Tibial artery (tissue), 4 donors: ENCODE measurements at regions not wholly inside any gene's neighbourhood (a gene's known extent, or its start where the extent isn't known, plus 50 kb on each side); places are given as distances from the start of the nearest gene placed in this dataset.
"Not testable (repeated sequence)": the region's sequence is repeated elsewhere in the genome, so short reads cannot be mapped to it uniquely, and the experiment has no call there.

ENCODE experiments used
- DNase-seq, 2 donors: peaks; one replicate each; pipeline ENCODE4 v3.0.0-alpha.2; 2019
- H3K27ac ChIP-seq, 2 donors: fragments of 200-600 bp; sonication (generic) in 1 of 2; 1 replicate in 1 of 2; 2 replicates in 1 of 2; pipeline ENCODE4 v1.5.1; 2018 to 2019; ENCODE audit warnings: mild to moderate bottlenecking in 1 of 2
- H3K27me3 ChIP-seq, 2 donors: fragments of 200-600 bp; sonication (generic) in 1 of 2; one replicate each; pipeline versions ENCODE4 v1.5.1 to v1.6.0; 2016 to 2019
- H3K36me3 ChIP-seq, 3 donors: fragments of 200-600 bp; sonication (generic) in 2 of 3; one replicate each; pipeline ENCODE4 v1.5.1; 2016 to 2019; ENCODE audit warnings: mild to moderate bottlenecking in 2 of 3
- H3K4me1 ChIP-seq, 4 donors: fragments of 200-600 bp; sonication (generic) in 2 of 4; 1 replicate in 3 of 4; 2 replicates in 1 of 4; pipeline ENCODE4 v1.5.1; 2016 to 2019
- H3K4me3 ChIP-seq, 2 donors: fragments of 200-600 bp; sonication (generic) in 1 of 2; 1 replicate in 1 of 2; 2 replicates in 1 of 2; pipeline ENCODE4 v1.5.1; 2018 to 2019; ENCODE audit warnings: mild to moderate bottlenecking in 2 of 2
- H3K9me3 ChIP-seq, 3 donors: fragments of 200-600 bp; sonication (generic) in 1 of 3; one replicate each; pipeline ENCODE4 v1.5.1; 2016 to 2019
- CTCF ChIP-seq, 2 experiments: fragments of 200-600 bp in 1 of 2; fragments of 450-650 bp in 1 of 2; IDR thresholded peaks; one replicate each; pipeline ENCODE4 v1.5.1; 2017 to 2019; ENCODE audit warnings: antibody characterized with exemption in 2 of 2, mild to moderate bottlenecking in 1 of 2, moderate library complexity in 1 of 2
- intact Hi-C: fragments of 100-400 bp; cut with DNase I; formaldehyde crosslinking; loops from one replicate; pipeline ENCODE4 v1.15.0; 2023; ENCODE audit warnings: low total_unique reads

- H3K9me3 ChIP-seq: no peaks in the 10 kb centered on the region
- DNase-seq: no peak
- H3K27ac ChIP-seq: no peak overlapping the region
- no peaks in the 10 kb centered on the region for H3K4me1 ChIP-seq
- no peaks in the 10 kb centered on the region for H3K27me3 ChIP-seq
- intact Hi-C loops: no loop called here
- no peak overlapping the region for H3K4me3 ChIP-seq
- no peaks in the 10 kb centered on the region for H3K36me3 ChIP-seq
- no peak for TF ChIP-seq CTCF (IDR thresholded peaks at IDR 0.05)
These were observed 273.8 kb upstream of the SLC14A2 start for GRCh38 chr18:45341454-45341853.

- intact Hi-C loops: no loop called here
- no peaks in the 10 kb centered on the region for H3K9me3 ChIP-seq
- no peaks in the 10 kb centered on the region for H3K36me3 ChIP-seq
- no peak overlapping the region for H3K4me3 ChIP-seq
- no peak for DNase-seq
- H3K4me1 ChIP-seq: no peaks in the 10 kb centered on the region
- TF ChIP-seq CTCF (IDR thresholded peaks at IDR 0.05): no peak
- no peak overlapping the region for H3K27ac ChIP-seq
- no peaks in the 10 kb centered on the region for H3K27me3 ChIP-seq
These were observed 273.1 kb upstream of the SLC14A2 start for GRCh38 chr18:45342166-45342565.

- no peak for DNase-seq
- no peaks in the 10 kb centered on the region for H3K27me3 ChIP-seq
- no peak overlapping the region for H3K27ac ChIP-seq
- TF ChIP-seq CTCF (IDR thresholded peaks at IDR 0.05): no peak
- H3K4me3 ChIP-seq: no peak overlapping the region
- intact Hi-C loops: no loop called here
- no peaks in the 10 kb centered on the region for H3K4me1 ChIP-seq
- no peaks in the 10 kb centered on the region for H3K36me3 ChIP-seq
- H3K9me3 ChIP-seq: no peaks in the 10 kb centered on the region
These were observed 272.6 kb upstream of the SLC14A2 start for GRCh38 chr18:45342653-45343052.

- intact Hi-C loops: no loop called here
- no peaks in the 10 kb centered on the region for H3K4me1 ChIP-seq
- no peaks in the 10 kb centered on the region for H3K36me3 ChIP-seq
- H3K9me3 ChIP-seq: no peaks in the 10 kb centered on the region
- H3K27ac ChIP-seq: no peak overlapping the region
- TF ChIP-seq CTCF (IDR thresholded peaks at IDR 0.05): no peak
- no peak overlapping the region for H3K4me3 ChIP-seq
- H3K27me3 ChIP-seq: no peaks in the 10 kb centered on the region
- no peak for DNase-seq
These were observed 271.9 kb upstream of the SLC14A2 start for GRCh38 chr18:45343365-45343764.

GRCh38 chr18:45344680-45345079 is 270.6 kb upstream of the SLC14A2 start:
- DNase-seq, intact Hi-C loops, H3K27me3 ChIP-seq, H3K4me3 ChIP-seq, H3K27ac ChIP-seq, H3K9me3 ChIP-seq, H3K36me3 ChIP-seq, H3K4me1 ChIP-seq: not testable (repeated sequence)

GRCh38 chr18:45349019-45349418 is 266.3 kb upstream of the SLC14A2 start:
- Histone ChIP-seq H3K9me3 (no peaks in the 10 kb centered on the region), H3K27ac (no peak overlapping the region), H3K4me3 (no peak overlapping the region), H3K27me3 (no peaks in the 10 kb centered on the region), H3K4me1 (no peaks in the 10 kb centered on the region), H3K36me3 (no peaks in the 10 kb centered on the region)
- no peak for DNase-seq
- intact Hi-C loops: no loop called here
- no peak for TF ChIP-seq CTCF (IDR thresholded peaks at IDR 0.05)
